Endothelial cell of umbilical vein (primary cell): ENCODE measurements at regions not wholly inside any gene's neighbourhood (a gene's known extent, or its start where the extent isn't known, plus 50 kb on each side); places are given as distances from the start of the nearest gene placed in this dataset.
A peak's percentile ranks its signal among the peaks of the same experiment; 100 is the strongest.

Experiments used
- BruUV-seq: library from RNA; stranded (reverse); fragments of 400-500 nt; replicated peaks from 2 replicates; lab custom pipeline; 2021; lab: Mats Ljungman, UMichigan
- CTCF ChIA-PET: fragments of 300-600, 350-600 bp; sonication (Branson Sonifier 250); formaldehyde crosslinking; loops from one replicate; lab custom pipeline; 2021; ENCODE audit warnings: antibody characterized with exemption, inconsistent platforms; lab: Charles Lee
- POLR2A ChIA-PET: fragments of 300-600, 350-600 bp; sonication (Branson Sonifier 250); formaldehyde crosslinking; loops from one replicate; lab custom pipeline; 2021; ENCODE audit warnings: antibody characterized with exemption, inconsistent platforms; lab: Charles Lee
- DNase-seq: peaks from one replicate; pipeline ENCODE4 v3.0.0-alpha.2; 2011; ENCODE audit warnings: low read depth, low spot score
- FAIRE-seq: peaks from 2 replicates; lab custom pipeline; 2011; peaks lifted over from hg19 to GRCh38; lab: Jason Lieb, UNC
- H2AFZ ChIP-seq: 2 replicates; pipeline ENCODE4 v1.6.0; 2012; ENCODE audit warnings: low read depth, low read length, control low read depth, inconsistent platforms
- H3K27ac ChIP-seq: 2 replicates; pipeline ENCODE4 v1.5.1; 2011; ENCODE audit warnings: low read depth, mild to moderate bottlenecking, control low read depth, low read length, moderate library complexity; ENCODE audit not compliant: insufficient read depth
- H3K27me3 ChIP-seq, 2 experiments: 2 replicates each; pipeline versions ENCODE4 v1.6.0 to v1.6.1; 2011; ENCODE audit warnings: low read length in 2 of 2, mixed read lengths in 1 of 2; ENCODE audit not compliant: control insufficient read depth in 2 of 2, insufficient read depth in 2 of 2
- H3K36me3 ChIP-seq, 2 experiments: 2 replicates in 1 of 2; 3 replicates in 1 of 2; pipeline ENCODE4 v1.5.1; 2011; ENCODE audit warnings: low read length in 2 of 2, mild to moderate bottlenecking in 1 of 2, moderate library complexity in 1 of 2; ENCODE audit not compliant: control insufficient read depth in 2 of 2, insufficient read depth in 2 of 2; ENCODE audit errors: extremely low read depth in 1 of 2
- H3K4me1 ChIP-seq: 3 replicates; pipeline ENCODE4 v1.5.1; 2011; ENCODE audit warnings: mild to moderate bottlenecking, low read length; ENCODE audit not compliant: control insufficient read depth, insufficient read depth; ENCODE audit errors: extremely low read depth
- H3K4me2 ChIP-seq: 2 replicates; pipeline ENCODE4 v1.6.1; 2011; ENCODE audit warnings: low read length, control low read depth, mixed read lengths; ENCODE audit not compliant: insufficient read depth
- H3K4me3 ChIP-seq, 3 experiments: fragments of 200-600 bp in 1 of 3; sonication (generic), shearing (Covaris generic) in 1 of 3; replicated peaks in 1 of 3; 2 replicates each; pipeline ENCODE4 v1.5.1; 2011 to 2016; ENCODE audit warnings: control low read depth in 3 of 3, low read length in 3 of 3, mild to moderate bottlenecking in 2 of 3, inconsistent platforms in 1 of 3, low read depth in 1 of 3, moderate library complexity in 1 of 3; ENCODE audit not compliant: insufficient read depth in 1 of 3
- H3K79me2 ChIP-seq: 2 replicates; pipeline ENCODE4 v1.6.0; 2012; ENCODE audit warnings: low read length, inconsistent platforms; ENCODE audit not compliant: control insufficient read depth, insufficient read depth
- H3K9ac ChIP-seq: replicated peaks from 2 replicates; pipeline ENCODE3; 2011; ENCODE audit warnings: low read length, control low read depth; ENCODE audit not compliant: insufficient read depth; ENCODE audit errors: extremely low read depth
- H3K9me1 ChIP-seq: replicated peaks from 3 replicates; pipeline ENCODE4 v1.6.0; 2011; ENCODE audit warnings: mild to moderate bottlenecking, low read length; ENCODE audit not compliant: control insufficient read depth, insufficient read depth; ENCODE audit errors: extremely low read depth
- H3K9me3 ChIP-seq: replicated peaks from 2 replicates; pipeline ENCODE4 v1.5.1; 2012; ENCODE audit warnings: low read length, inconsistent platforms; ENCODE audit not compliant: control insufficient read depth, insufficient read depth
- H4K20me1 ChIP-seq: replicated peaks from 2 replicates; pipeline ENCODE3; 2011; ENCODE audit warnings: mild to moderate bottlenecking, low read length; ENCODE audit not compliant: control insufficient read depth, insufficient read depth; ENCODE audit errors: extremely low read depth
- CTCF ChIP-seq, 2 donors: IDR thresholded peaks; 1 replicate in 1 of 2; 2 replicates in 1 of 2; pipeline ENCODE4 v1.5.1; 2011; ENCODE audit warnings: low read length in 2 of 2, mild to moderate bottlenecking in 2 of 2, moderate library complexity in 2 of 2, control low read depth in 1 of 2, inconsistent platforms in 1 of 2, low read depth in 1 of 2; ENCODE audit not compliant: insufficient read depth in 1 of 2; ENCODE audit errors: extremely low read depth in 1 of 2
- EZH2 ChIP-seq: IDR thresholded peaks from 2 replicates; pipeline ENCODE4 v1.6.1; 2012; ENCODE audit warnings: borderline replicate concordance, low read depth, mild to moderate bottlenecking, moderate library complexity, low read length, inconsistent platforms; ENCODE audit not compliant: severe bottlenecking
- FOS ChIP-seq: IDR thresholded peaks from 2 replicates; pipeline ENCODE4 v1.6.1; 2011; ENCODE audit warnings: mild to moderate bottlenecking, low read length, moderate library complexity, borderline replicate concordance; ENCODE audit not compliant: insufficient read depth
- GATA2 ChIP-seq: IDR thresholded peaks from 2 replicates; pipeline ENCODE4 v1.7.0; 2011; ENCODE audit warnings: low read depth, mild to moderate bottlenecking, moderate library complexity, mixed read lengths, low read length; ENCODE audit not compliant: insufficient read length, insufficient read depth
- JUN ChIP-seq: IDR thresholded peaks from 2 replicates; pipeline ENCODE4 v1.6.1; 2011; ENCODE audit warnings: borderline replicate concordance, low read depth; ENCODE audit not compliant: insufficient read length, insufficient read depth
- MYC ChIP-seq: IDR thresholded peaks from one replicate; pipeline ENCODE4 v1.6.1; 2011; ENCODE audit warnings: mild to moderate bottlenecking, low read depth, low read length
- POLR2A ChIP-seq: IDR thresholded peaks from 2 replicates; pipeline ENCODE4 v1.6.1; 2012; ENCODE audit warnings: low read depth, mild to moderate bottlenecking, control low read depth, low read length
- POLR2AphosphoS5 ChIP-seq: IDR thresholded peaks from 2 replicates; pipeline ENCODE4 v1.6.1; 2012; ENCODE audit warnings: low read depth, mild to moderate bottlenecking, control low read depth, low read length, moderate library complexity; ENCODE audit not compliant: insufficient read depth
- dilution Hi-C: fragments of 300-500 bp; cut with MboI; formaldehyde crosslinking; loops from one replicate; pipeline ENCODE4 v1.15.0; 2019; ENCODE audit warnings: low sequenced_read_pairs; ENCODE audit not compliant: extremely low pct_ligation_motif_present
- intact Hi-C: fragments of 100-400 bp; cut with micrococcal nuclease; formaldehyde crosslinking; loops from one replicate; pipeline ENCODE4 v1.10.0; 2022
- TF ChIP-seq, protein P1 (sequence below): IDR thresholded peaks from 2 replicates; pipeline ENCODE4 v1.6.1; 2011; ENCODE audit not compliant: insufficient read depth, insufficient read length

- no peaks in the 10 kb centered on the region for H4K20me1 ChIP-seq
- H3K4me3 ChIP-seq, result no peak overlapping the region
- DNase-seq, result peak; percentile 2
- H3K4me2 ChIP-seq, result no peak overlapping the region
- no peak for TF ChIP-seq POLR2AphosphoS5
- TF ChIP-seq JUN, result no peak
- TF ChIP-seq FOS, result no peak
- TF ChIP-seq, protein P1, sequence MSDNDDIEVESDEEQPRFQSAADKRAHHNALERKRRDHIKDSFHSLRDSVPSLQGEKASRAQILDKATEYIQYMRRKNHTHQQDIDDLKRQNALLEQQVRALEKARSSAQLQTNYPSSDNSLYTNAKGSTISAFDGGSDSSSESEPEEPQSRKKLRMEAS, result no peak
- no peak for TF ChIP-seq MYC
- TF ChIP-seq POLR2A, result no peak
- TF ChIP-seq EZH2, result no peak
- TF ChIP-seq GATA2, result no peak
- no peak for TF ChIP-seq CTCF (IDR thresholded peaks at IDR 0.05; ENCODE audit: extremely low read depth in 1 of 2, insufficient read depth in 1 of 2, low read depth in 1 of 2, low read length in 2 of 2)
- no peak overlapping the region for H3K9ac ChIP-seq
- no peaks in the 10 kb centered on the region for H3K9me3 ChIP-seq
- no peaks in the 10 kb centered on the region for H3K36me3 ChIP-seq
- H3K4me1 ChIP-seq, result no peaks in the 10 kb centered on the region
- no TSS peak for BruUV-seq
- no peaks in the 10 kb centered on the region for H3K9me1 ChIP-seq
- intact Hi-C loops (no loop called here), dilution Hi-C loops (no loop called here)
- no peaks in the 10 kb centered on the region for H3K27me3 ChIP-seq
- peak; percentile 12 for FAIRE-seq
- no peak overlapping the region for H2AFZ ChIP-seq
- POLR2A ChIA-PET, result no interaction called here
- CTCF ChIA-PET, result no interaction called here
- H3K79me2 ChIP-seq, result no peaks in the 10 kb centered on the region
- H3K27ac ChIP-seq, result no peak overlapping the region
Measured at GRCh38 chrX:127457161-127457560, 595.0 kb downstream of the ACTRT1 start.
